Neural cell (in vitro differentiated cells): ENCODE measurements at regions not wholly inside any gene's neighbourhood (a gene's known extent, or its start where the extent isn't known, plus 50 kb on each side); places are given as distances from the start of the nearest gene placed in this dataset.

Experiments used
- H2AFZ ChIP-seq: fragments of 200-600, 300-800 bp; sonication (generic), shearing (Covaris generic); 2 replicates; pipeline ENCODE4 v1.6.0; 2014; ENCODE audit warnings: low read depth, mild to moderate bottlenecking, antibody characterized with exemption, low read length, moderate library complexity
- H3F3A ChIP-seq: fragments of 200-600 bp; shearing (Covaris generic); 2 replicates; pipeline ENCODE4 v1.6.1; 2016; ENCODE audit warnings: mild to moderate bottlenecking, moderate library complexity, mixed read lengths, antibody characterized with exemption, low read length; ENCODE audit not compliant: insufficient read depth, poor library complexity, severe bottlenecking
- H3K27ac ChIP-seq: fragments of 200-600, 300-800 bp; sonication (generic), shearing (Covaris generic); 2 replicates; pipeline ENCODE4 v1.5.1; 2014; ENCODE audit warnings: mild to moderate bottlenecking, low read length, moderate library complexity
- H3K27me3 ChIP-seq: fragments of 300-800, 200-600 bp; sonication (generic), shearing (Covaris generic); 2 replicates; pipeline ENCODE4 v1.6.0; 2014; ENCODE audit warnings: mild to moderate bottlenecking, low read depth, low read length, moderate library complexity; ENCODE audit not compliant: insufficient read depth
- H3K36me3 ChIP-seq: fragments of 300-800, 200-600 bp; sonication (generic), shearing (Covaris generic); 2 replicates; pipeline ENCODE4 v1.5.1; 2014; ENCODE audit warnings: mild to moderate bottlenecking, antibody characterized with exemption, low read length, moderate library complexity; ENCODE audit not compliant: insufficient read depth
- H3K4me2 ChIP-seq: fragments of 300-800, 200-600 bp; sonication (generic), shearing (Covaris generic); 2 replicates; pipeline ENCODE4 v1.6.0; 2014; ENCODE audit warnings: mild to moderate bottlenecking, low read length
- H3K4me3 ChIP-seq: fragments of 300-800, 200-600 bp; sonication (generic), shearing (Covaris generic); 2 replicates; pipeline ENCODE4 v1.5.1; 2014; ENCODE audit warnings: mild to moderate bottlenecking, low read length, moderate library complexity
- H3K79me2 ChIP-seq: fragments of 200-600 bp; shearing (Covaris generic); replicated peaks from 2 replicates; pipeline ENCODE4 v1.6.0; 2014; ENCODE audit warnings: mild to moderate bottlenecking, low read length, moderate library complexity; ENCODE audit not compliant: insufficient read depth
- H3K9ac ChIP-seq: fragments of 300-800, 200-600 bp; sonication (generic), shearing (Covaris generic); 2 replicates; pipeline ENCODE4 v1.6.1; 2016; ENCODE audit warnings: mild to moderate bottlenecking, low read length, mixed read lengths
- H3K9me2 ChIP-seq: fragments of 200-600 bp; shearing (Covaris generic); 2 replicates; pipeline ENCODE4 v1.6.1; 2016; ENCODE audit warnings: mild to moderate bottlenecking, low read length, mixed read lengths; ENCODE audit not compliant: insufficient read depth
- H3K9me3 ChIP-seq: fragments of 200-600, 300-800 bp; sonication (generic), shearing (Covaris generic); 2 replicates; pipeline ENCODE4 v1.6.1; 2016; ENCODE audit warnings: mild to moderate bottlenecking, mixed run types, low read length, moderate library complexity, mixed read lengths
- H4K20me1 ChIP-seq: fragments of 200-600 bp; shearing (Covaris generic); 2 replicates; pipeline ENCODE4 v1.6.1; 2016; ENCODE audit warnings: mild to moderate bottlenecking, mixed run types; ENCODE audit not compliant: insufficient read depth
- CTCF ChIP-seq: fragments of 450-650 bp; IDR thresholded peaks from 2 replicates; pipeline ENCODE4 v1.5.1; 2014; ENCODE audit warnings: antibody characterized with exemption, mild to moderate bottlenecking, moderate library complexity; ENCODE audit not compliant: poor library complexity, severe bottlenecking
- EP300 ChIP-seq: fragments of 450-650 bp; conservative IDR thresholded peaks from 2 replicates; pipeline ENCODE4 v1.6.1; 2014; ENCODE audit warnings: antibody characterized with exemption, mild to moderate bottlenecking, moderate library complexity; ENCODE audit not compliant: poor library complexity, severe bottlenecking
- EZH2 ChIP-seq: fragments of 200-600, 300-800 bp; shearing (Covaris generic), sonication (generic); IDR thresholded peaks from 2 replicates; pipeline ENCODE4 v1.6.1; 2014; ENCODE audit warnings: antibody characterized with exemption, low read length, borderline replicate concordance, mild to moderate bottlenecking; ENCODE audit not compliant: insufficient read depth, poor library complexity, severe bottlenecking
- MXI1 ChIP-seq: fragments of 450-650 bp; conservative IDR thresholded peaks from 2 replicates; pipeline ENCODE4 v1.6.1; 2014; ENCODE audit warnings: antibody characterized with exemption, mild to moderate bottlenecking; ENCODE audit not compliant: poor library complexity, severe bottlenecking
- POLR2AphosphoS5 ChIP-seq: IDR thresholded peaks from 2 replicates; pipeline ENCODE4 v1.6.1; 2012
- RAD21 ChIP-seq: fragments of 450-650 bp; conservative IDR thresholded peaks from 2 replicates; pipeline ENCODE4 v1.6.1; 2014; ENCODE audit warnings: antibody characterized with exemption, mild to moderate bottlenecking, moderate library complexity
- REST ChIP-seq: IDR thresholded peaks from 2 replicates; pipeline ENCODE4 v1.6.1; 2012; ENCODE audit warnings: borderline replicate concordance
- SMC3 ChIP-seq: fragments of 450-650 bp; conservative IDR thresholded peaks from 2 replicates; pipeline ENCODE4 v1.6.1; 2014; ENCODE audit warnings: antibody characterized with exemption, mild to moderate bottlenecking, moderate library complexity; ENCODE audit not compliant: poor library complexity
- TAF1 ChIP-seq: IDR thresholded peaks from 2 replicates; pipeline ENCODE4 v1.6.1; 2012; ENCODE audit warnings: low read depth

- Histone ChIP-seq H3K4me2 (no peak overlapping the region), H3K79me2 (no peaks in the 10 kb centered on the region), H3K4me3 (no peak overlapping the region), H3K27ac (no peak overlapping the region), H3K36me3 (no peaks in the 10 kb centered on the region), H2AFZ (no peak overlapping the region), H3K9me2 (no peaks in the 10 kb centered on the region), H3K27me3 (no peaks in the 10 kb centered on the region), H3F3A (no peaks in the 10 kb centered on the region), H3K9ac (no peak overlapping the region), H4K20me1 (no peaks in the 10 kb centered on the region), H3K9me3 (no peaks in the 10 kb centered on the region)
- TF ChIP-seq POLR2AphosphoS5 (no peak), MXI1 (no peak), CTCF (no peak), EP300 (no peak), TAF1 (no peak), EZH2 (no peak), REST (no peak), SMC3 (no peak), RAD21 (no peak)
These were observed 392.8 kb downstream of the TSN start for GRCh38 chr2:122148128-122148767.

GRCh38 chr2:122150524-122151280 is 395.3 kb downstream of the TSN start:
- Histone ChIP-seq H3K4me3 (no peak overlapping the region), H3K9me3 (no peaks in the 10 kb centered on the region), H3K9me2 (no peaks in the 10 kb centered on the region), H3K27me3 (no peaks in the 10 kb centered on the region), H4K20me1 (no peaks in the 10 kb centered on the region), H3K36me3 (no peaks in the 10 kb centered on the region), H3K79me2 (no peaks in the 10 kb centered on the region), H3F3A (no peaks in the 10 kb centered on the region), H3K9ac (no peak overlapping the region), H2AFZ (no peak overlapping the region), H3K4me2 (no peak overlapping the region), H3K27ac (peak overlapping the region; percentile 70)
- TF ChIP-seq POLR2AphosphoS5 (peak; percentile 36), TAF1 (no peak), RAD21 (peak; percentile 9), CTCF (no peak), EP300 (peak; percentile 34)
